HepG2 (cell line): ENCODE measurements at regions not wholly inside any gene's neighbourhood (a gene's known extent, or its start where the extent isn't known, plus 50 kb on each side); places are given as distances from the start of the nearest gene placed in this dataset.

Experiments used
- ATAC-seq: fragments of 200-7000 bp; cut with Tn5 transposase; 3 replicates; pipeline ENCODE4 v1.9.1; 2020; ENCODE audit warnings: mild to moderate bottlenecking, moderate library complexity
- BruUV-seq: library from RNA; stranded (reverse); fragments of 400-500 nt; replicated peaks from 2 replicates; lab custom pipeline; 2021; lab: Mats Ljungman, UMichigan
- CTCF ChIA-PET: fragments of 300-600 bp; formaldehyde crosslinking; extraction: SDS; loops from one replicate; lab custom pipeline; 2021; ENCODE audit warnings: low total read pairs, inconsistent platforms, low intra/inter-chr PET ratio; lab: Yijun Ruan, JAX
- POLR2A ChIA-PET: fragments of 350-600 bp; sonication (Branson Sonifier 250); formaldehyde crosslinking; loops from one replicate; lab custom pipeline; 2020; ENCODE audit warnings: antibody characterized with exemption, inconsistent platforms; lab: Yijun Ruan, JAX
- DNase-seq: peaks from one replicate; pipeline ENCODE4 v3.0.0-alpha.2; 2015; ENCODE audit warnings: low spot score
- FAIRE-seq: peaks from 3 replicates; lab custom pipeline; 2011; peaks lifted over from hg19 to GRCh38; lab: Jason Lieb, UNC
- H2AFZ ChIP-seq: one replicate; pipeline ENCODE4 v1.6.1; 2011; ENCODE audit warnings: low read length, inconsistent platforms
- H3K27ac ChIP-seq: fragments of 300-600 bp; 3 replicates; pipeline ENCODE4 v1.8.0; 2011; ENCODE audit warnings: mixed run types, mild to moderate bottlenecking, mixed read lengths, low read length, inconsistent platforms; ENCODE audit not compliant: insufficient read depth; ENCODE audit errors: extremely low read length
- H3K27me3 ChIP-seq, 2 experiments: fragments of 200-600 bp in 1 of 2; 2 replicates in 1 of 2; 3 replicates in 1 of 2; pipeline versions ENCODE4 v1.6.0 to v1.8.0; 2011; ENCODE audit warnings: low read length in 2 of 2, mild to moderate bottlenecking in 2 of 2, moderate library complexity in 2 of 2, inconsistent platforms in 1 of 2; ENCODE audit not compliant: insufficient read depth in 2 of 2, control insufficient read depth in 1 of 2
- H3K36me3 ChIP-seq, 2 experiments: fragments of 200-600 bp in 1 of 2; replicated peaks in 1 of 2; 2 replicates in 1 of 2; 3 replicates in 1 of 2; pipeline versions ENCODE4 v1.5.1 to v1.8.0; 2011; ENCODE audit warnings: low read length in 2 of 2, inconsistent platforms in 1 of 2; ENCODE audit not compliant: insufficient read depth in 2 of 2, control insufficient read depth in 1 of 2
- H3K4me1 ChIP-seq: 2 replicates; pipeline ENCODE4 v1.5.1; 2012; ENCODE audit warnings: low read length, inconsistent platforms; ENCODE audit not compliant: insufficient read depth
- H3K4me2 ChIP-seq: 2 replicates; pipeline ENCODE4 v1.6.0; 2011; ENCODE audit warnings: low read depth, low read length, inconsistent platforms
- H3K4me3 ChIP-seq, 3 experiments: fragments of 200-600 bp in 1 of 3; sonication (generic), shearing (Covaris generic) in 1 of 3; replicated peaks in 1 of 3; 2 replicates each; pipeline ENCODE4 v1.5.1; 2011 to 2016; ENCODE audit warnings: low read length in 3 of 3, inconsistent platforms in 2 of 3, low read depth in 2 of 3, mild to moderate bottlenecking in 2 of 3, control low read depth in 1 of 3, mixed read lengths in 1 of 3; ENCODE audit not compliant: insufficient read depth in 1 of 3
- H3K79me2 ChIP-seq: one replicate; pipeline ENCODE4 v1.6.1; 2011; ENCODE audit warnings: low read length, inconsistent platforms; ENCODE audit not compliant: insufficient read depth
- H3K9ac ChIP-seq: 2 replicates; pipeline ENCODE4 v1.6.0; 2011; ENCODE audit warnings: mild to moderate bottlenecking, low read depth, low read length, inconsistent platforms; ENCODE audit not compliant: insufficient read depth
- H3K9me3 ChIP-seq: 2 replicates; pipeline ENCODE4 v1.5.1; 2012; ENCODE audit warnings: mild to moderate bottlenecking, low read length
- H4K20me1 ChIP-seq: 2 replicates; pipeline ENCODE4 v1.6.0; 2011; ENCODE audit warnings: inconsistent platforms, mild to moderate bottlenecking, low read length, moderate library complexity; ENCODE audit not compliant: insufficient read depth
- CBX2 ChIP-seq, 2 experiments: fragments of 200-600 bp in 1 of 2; sonication (generic); formaldehyde crosslinking in 1 of 2; IDR thresholded peaks; 2 replicates each; pipeline versions ENCODE4 v1.7.0 to v1.8.1; 2018 to 2022; ENCODE audit warnings: low read depth in 2 of 2, low read length in 1 of 2, mild to moderate bottlenecking in 1 of 2, missing genetic modification reagents in 1 of 2
- CREB1 ChIP-seq, 2 experiments: fragments of 450-650 bp in 1 of 2; IDR thresholded peaks; 2 replicates each; pipeline ENCODE4 v1.6.1; 2016 to 2017; ENCODE audit warnings: control low read depth in 1 of 2, mild to moderate bottlenecking in 1 of 2, missing compliant biosample characterization in 1 of 2, missing genetic modification characterization in 1 of 2
- HNRNPH1 ChIP-seq: fragments of 200-400 bp; formaldehyde crosslinking; optimal IDR thresholded peaks from 2 replicates; pipeline ENCODE3; 2017; ENCODE audit warnings: mild to moderate bottlenecking, low read depth, low read length
- MAZ ChIP-seq, 2 experiments: sonication (generic) in 1 of 2; formaldehyde crosslinking in 1 of 2; IDR thresholded peaks; 2 replicates each; pipeline versions ENCODE4 v1.5.0 to v1.6.1; 2012 to 2020; ENCODE audit warnings: low read depth in 2 of 2, mild to moderate bottlenecking in 2 of 2, borderline replicate concordance in 1 of 2, improper control_type of control experiment in 1 of 2, low read length in 1 of 2, missing genetic modification reagents in 1 of 2, moderate library complexity in 1 of 2
- U2AF1 ChIP-seq: fragments of 200-400 bp; formaldehyde crosslinking; optimal IDR thresholded peaks from 2 replicates; pipeline ENCODE3; 2017; ENCODE audit warnings: mild to moderate bottlenecking, low read depth, low read length
- ZNF614 ChIP-seq: IDR thresholded peaks from 2 replicates; pipeline ENCODE4 v1.6.1; 2018; ENCODE audit warnings: missing biosample characterization, missing genetic modification reagents, inconsistent platforms, borderline replicate concordance
- whole genome bisulfite sequencing: methylation state at CpG from one replicate; pipeline ENCODE4 v1.1.6; 2017; ENCODE audit warnings: low lambda C conversion rate; 5-methylcytosine and 5-hydroxymethylcytosine counted together
- in situ Hi-C: cut with HindIII; loops from 2 replicates; pipeline ENCODE4 v1.10.0; 2017; ENCODE audit warnings: low pct_unique_long_range_greater_than_20kb; ENCODE audit not compliant: extremely low pct_ligation_motif_present
- intact Hi-C: fragments of 100-400 bp; cut with micrococcal nuclease; formaldehyde crosslinking; loops from one replicate; pipeline ENCODE4 v1.10.0; 2022; ENCODE audit not compliant: unreplicated experiment
- TF ChIP-seq, protein P1 (sequence below): sonication (generic); formaldehyde crosslinking; IDR thresholded peaks from 2 replicates; pipeline ENCODE4 v1.8.0; 2022; ENCODE audit warnings: missing genetic modification reagents, mild to moderate bottlenecking, moderate library complexity, borderline replicate concordance
- TF ChIP-seq, protein P2 (sequence below): sonication (generic); formaldehyde crosslinking; IDR thresholded peaks from 2 replicates; pipeline ENCODE4 v1.4.0; 2020; ENCODE audit warnings: missing genetic modification reagents

DNA sequence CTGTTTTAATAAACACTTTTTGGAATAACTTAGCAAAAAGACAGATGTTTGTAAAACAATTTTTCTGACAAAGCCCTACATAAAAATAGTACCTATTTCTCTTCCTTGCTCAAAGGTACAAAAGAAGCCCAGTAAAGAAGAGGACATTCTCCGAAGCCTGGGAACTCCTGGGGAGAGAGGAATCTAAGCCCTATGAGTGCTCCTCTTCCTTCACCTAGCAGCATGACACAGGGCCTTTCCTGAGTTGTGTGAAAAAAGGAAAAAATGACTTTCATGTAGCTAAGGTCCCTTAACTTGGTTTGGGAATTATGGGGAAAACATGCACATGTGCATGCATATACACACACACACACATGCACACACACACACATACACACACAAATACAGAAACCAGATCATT is 586.9 kb downstream of the TMA16 start:
- Histone ChIP-seq H3K27me3 (no peaks in the 10 kb centered on the region), H3K27ac (no peak overlapping the region), H3K9me3 (no peaks in the 10 kb centered on the region), H2AFZ (no peak overlapping the region), H4K20me1 (no peaks in the 10 kb centered on the region)
- CTCF ChIA-PET, result no interaction called here
- in situ Hi-C loops, result no loop called here
- TF ChIP-seq, protein P1, sequence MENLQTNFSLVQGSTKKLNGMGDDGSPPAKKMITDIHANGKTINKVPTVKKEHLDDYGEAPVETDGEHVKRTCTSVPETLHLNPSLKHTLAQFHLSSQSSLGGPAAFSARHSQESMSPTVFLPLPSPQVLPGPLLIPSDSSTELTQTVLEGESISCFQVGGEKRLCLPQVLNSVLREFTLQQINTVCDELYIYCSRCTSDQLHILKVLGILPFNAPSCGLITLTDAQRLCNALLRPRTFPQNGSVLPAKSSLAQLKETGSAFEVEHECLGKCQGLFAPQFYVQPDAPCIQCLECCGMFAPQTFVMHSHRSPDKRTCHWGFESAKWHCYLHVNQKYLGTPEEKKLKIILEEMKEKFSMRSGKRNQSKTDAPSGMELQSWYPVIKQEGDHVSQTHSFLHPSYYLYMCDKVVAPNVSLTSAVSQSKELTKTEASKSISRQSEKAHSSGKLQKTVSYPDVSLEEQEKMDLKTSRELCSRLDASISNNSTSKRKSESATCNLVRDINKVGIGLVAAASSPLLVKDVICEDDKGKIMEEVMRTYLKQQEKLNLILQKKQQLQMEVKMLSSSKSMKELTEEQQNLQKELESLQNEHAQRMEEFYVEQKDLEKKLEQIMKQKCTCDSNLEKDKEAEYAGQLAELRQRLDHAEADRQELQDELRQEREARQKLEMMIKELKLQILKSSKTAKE (CRISPR knock-in tag), result no peak
- TF ChIP-seq CREB1 (IDR thresholded peaks at IDR 0.05), result no peak
- no peak for TF ChIP-seq CREB1 (CRISPR knock-in tag; IDR thresholded peaks at IDR 0.05)
- no peak for TF ChIP-seq CBX2 (IDR thresholded peaks at IDR 0.05; ENCODE audit: low read depth, low read length)
- no peak for TF ChIP-seq CBX2 (CRISPR knock-in tag; IDR thresholded peaks at IDR 0.05; ENCODE audit: low read depth)
- TF ChIP-seq HNRNPH1, result no peak
- TF ChIP-seq MAZ (IDR thresholded peaks at IDR 0.05; ENCODE audit: borderline replicate concordance, low read depth, low read length), result no peak
- TF ChIP-seq MAZ (CRISPR knock-in tag; IDR thresholded peaks at IDR 0.05; ENCODE audit: low read depth), result no peak
- TF ChIP-seq, protein P2, sequence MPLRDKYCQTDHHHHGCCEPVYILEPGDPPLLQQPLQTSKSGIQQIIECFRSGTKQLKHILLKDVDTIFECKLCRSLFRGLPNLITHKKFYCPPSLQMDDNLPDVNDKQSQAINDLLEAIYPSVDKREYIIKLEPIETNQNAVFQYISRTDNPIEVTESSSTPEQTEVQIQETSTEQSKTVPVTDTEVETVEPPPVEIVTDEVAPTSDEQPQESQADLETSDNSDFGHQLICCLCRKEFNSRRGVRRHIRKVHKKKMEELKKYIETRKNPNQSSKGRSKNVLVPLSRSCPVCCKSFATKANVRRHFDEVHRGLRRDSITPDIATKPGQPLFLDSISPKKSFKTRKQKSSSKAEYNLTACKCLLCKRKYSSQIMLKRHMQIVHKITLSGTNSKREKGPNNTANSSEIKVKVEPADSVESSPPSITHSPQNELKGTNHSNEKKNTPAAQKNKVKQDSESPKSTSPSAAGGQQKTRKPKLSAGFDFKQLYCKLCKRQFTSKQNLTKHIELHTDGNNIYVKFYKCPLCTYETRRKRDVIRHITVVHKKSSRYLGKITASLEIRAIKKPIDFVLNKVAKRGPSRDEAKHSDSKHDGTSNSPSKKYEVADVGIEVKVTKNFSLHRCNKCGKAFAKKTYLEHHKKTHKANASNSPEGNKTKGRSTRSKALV, result no peak
- no peak for TF ChIP-seq ZNF614
- TF ChIP-seq U2AF1, result no peak
- TF ChIP-seq, all 625 proteins: peak for 0
- BruUV-seq, result no TSS peak
- no peak overlapping the region for H3K4me2 ChIP-seq
- POLR2A ChIA-PET, result no interaction called here
- WGBS, result 67% methylated on average over 1 of the region's 1 CpG
- H3K4me1 ChIP-seq, result no peaks in the 10 kb centered on the region
- H3K36me3 ChIP-seq, result no peaks in the 10 kb centered on the region
- H3K9ac ChIP-seq, result no peak overlapping the region
- ATAC-seq (no peak), FAIRE-seq (no peak), DNase-seq (no peak)
- intact Hi-C loops, result no loop called here
- no peaks in the 10 kb centered on the region for H3K79me2 ChIP-seq
- H3K4me3 ChIP-seq, result no peak overlapping the region
